AG09319 (cell line): ENCODE measurements at regions not wholly inside any gene's neighbourhood (a gene's known extent, or its start where the extent isn't known, plus 50 kb on each side); places are given as distances from the start of the nearest gene placed in this dataset.
"Not testable (repeated sequence)": the region's sequence is repeated elsewhere in the genome, so short reads cannot be mapped to it uniquely, and the experiment has no call there.

Source experiments
- DNase-seq: peaks from one replicate; pipeline ENCODE4 v3.0.0-alpha.2; 2010; ENCODE audit warnings: low read depth; ENCODE audit errors: extremely low read depth
- CTCF ChIP-seq: IDR thresholded peaks from 2 replicates; pipeline ENCODE4 v1.5.1; 2011; ENCODE audit warnings: low read depth, mild to moderate bottlenecking, inconsistent platforms, low read length, moderate library complexity

- TF ChIP-seq CTCF, result no peak
- DNase-seq, result no peak
These were observed 273.7 kb upstream of the NFIA start for GRCh38 chr1:60808676-60809075.

GRCh38 chr1:60802884-60803283 is 279.5 kb upstream of the NFIA start:
- no peak for DNase-seq
- TF ChIP-seq CTCF, result no peak

- no peak for TF ChIP-seq CTCF
- no peak for DNase-seq
These were observed 285.0 kb upstream of the NFIA start for GRCh38 chr1:60797351-60797750.

- TF ChIP-seq CTCF, result no peak
- no peak for DNase-seq
These were observed 291.1 kb upstream of the NFIA start for GRCh38 chr1:60791226-60791625.

- not testable (repeated sequence) for DNase-seq
These were observed 309.3 kb upstream of the NFIA start for GRCh38 chr1:60773099-60773498.

- DNase-seq, result no peak
- TF ChIP-seq CTCF, result no peak
These were observed 313.3 kb upstream of the NFIA start for GRCh38 chr1:60769082-60769481.

GRCh38 chr1:60765204-60765603 is 317.2 kb upstream of the NFIA start:
- DNase-seq, result peak; percentile 7

GRCh38 chr1:60764489-60764888 is 317.9 kb upstream of the NFIA start:
- DNase-seq, result no peak
- TF ChIP-seq CTCF, result no peak

More at GRCh38 chr1:60765204-60765603, 317.2 kb upstream of the NFIA start:
- TF ChIP-seq CTCF, result peak; percentile 52
